ENCODE measurements at regions not wholly inside any gene's neighbourhood (a gene's known extent, or its start where the extent isn't known, plus 50 kb on each side); places are given as distances from the start of the nearest gene placed in this dataset.

GRCh38 chr10:129042776-129043595 is 424.1 kb upstream of the MGMT start:
- Mint-ChIP-seq H3K9me3 (no peaks in the 10 kb centered on the region), H3K36me3 (ENCODE audit: low read depth) (no peaks in the 10 kb centered on the region), H3K4me1 (peaks cover 5% of the 10 kb centered on the region), H3K27ac (no peak overlapping the region), H3K27me3 (peaks cover 21% of the 10 kb centered on the region), H3K4me3 (no peak overlapping the region)
- ATAC-seq (replicated peaks) = no peak

- H3K4me3 Mint-ChIP-seq = no peak overlapping the region
- H3K27ac Mint-ChIP-seq = no peak overlapping the region
- H3K4me1 Mint-ChIP-seq = peaks cover 5% of the 10 kb centered on the region
- H3K9me3 Mint-ChIP-seq = no peaks in the 10 kb centered on the region
- ATAC-seq (replicated peaks) = no peak
- H3K36me3 Mint-ChIP-seq (ENCODE audit: low read depth) = no peaks in the 10 kb centered on the region
- H3K27me3 Mint-ChIP-seq = peaks cover 17% of the 10 kb centered on the region
Observed at GRCh38 chr10:129043691-129044090, 423.4 kb upstream of the MGMT start.

GRCh38 chr10:129045599-129045998 is 421.4 kb upstream of the MGMT start:
- Mint-ChIP-seq H3K4me1 (peaks cover 5% of the 10 kb centered on the region), H3K27ac (no peak overlapping the region), H3K27me3 (peaks cover 14% of the 10 kb centered on the region), H3K4me3 (no peak overlapping the region), H3K36me3 (ENCODE audit: low read depth) (no peaks in the 10 kb centered on the region), H3K9me3 (no peaks in the 10 kb centered on the region)
- no peak for ATAC-seq (replicated peaks)

DNA sequence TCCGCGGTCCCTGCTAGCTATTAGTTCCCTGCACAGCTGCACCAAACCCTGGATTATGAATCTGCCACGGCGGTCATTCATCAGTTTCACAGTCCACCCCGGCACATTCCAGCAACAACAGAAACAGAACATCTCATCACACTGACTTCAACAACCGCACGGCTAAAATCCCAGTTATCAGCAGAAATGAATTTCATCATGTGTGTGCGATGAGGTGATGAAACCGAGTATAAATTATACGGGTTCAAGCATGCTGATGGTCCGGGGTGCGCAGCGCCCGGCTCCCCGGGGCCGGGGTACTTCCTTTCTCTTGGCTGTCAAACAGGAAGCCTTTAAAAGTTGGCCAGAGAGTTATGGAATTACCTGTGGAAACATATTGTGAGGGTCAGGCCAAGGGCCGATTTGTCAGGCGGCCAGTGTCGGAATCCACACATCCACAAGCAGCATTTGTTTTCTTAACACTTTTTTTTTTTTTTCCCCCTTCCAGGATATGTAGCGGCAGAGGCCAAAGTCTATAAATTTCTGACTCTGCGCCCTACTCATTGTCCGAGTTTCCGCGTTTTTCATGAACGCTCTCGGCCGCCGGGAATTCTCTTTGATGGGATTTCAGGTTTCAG is 420.9 kb upstream of the MGMT start:
- no peaks in the 10 kb centered on the region for H3K36me3 Mint-ChIP-seq (ENCODE audit: low read depth)
- peaks cover 5% of the 10 kb centered on the region for H3K4me1 Mint-ChIP-seq
- H3K27ac Mint-ChIP-seq = no peak overlapping the region
- H3K4me3 Mint-ChIP-seq = no peak overlapping the region
- H3K27me3 Mint-ChIP-seq = peaks cover 14% of the 10 kb centered on the region
- no peaks in the 10 kb centered on the region for H3K9me3 Mint-ChIP-seq
- no peak for ATAC-seq (replicated peaks)

- no peak for ATAC-seq (replicated peaks)
- no peaks in the 10 kb centered on the region for H3K9me3 Mint-ChIP-seq
- H3K4me3 Mint-ChIP-seq = no peak overlapping the region
- H3K27ac Mint-ChIP-seq = no peak overlapping the region
- no peaks in the 10 kb centered on the region for H3K36me3 Mint-ChIP-seq (ENCODE audit: low read depth)
- H3K4me1 Mint-ChIP-seq = peaks cover 5% of the 10 kb centered on the region
- peaks cover 14% of the 10 kb centered on the region for H3K27me3 Mint-ChIP-seq
Observed at GRCh38 chr10:129046962-129047361, 420.1 kb upstream of the MGMT start.

- peaks cover 4% of the 10 kb centered on the region for H3K4me1 Mint-ChIP-seq
Observed at GRCh38 chr10:129047600-129047999, 419.4 kb upstream of the MGMT start.

GRCh38 chr10:129048513-129048912 is 418.5 kb upstream of the MGMT start:
- ATAC-seq (replicated peaks) = no peak
- H3K36me3 Mint-ChIP-seq (ENCODE audit: low read depth) = no peaks in the 10 kb centered on the region
- H3K27ac Mint-ChIP-seq = no peak overlapping the region
- peaks cover 6% of the 10 kb centered on the region for H3K27me3 Mint-ChIP-seq
- no peaks in the 10 kb centered on the region for H3K4me1 Mint-ChIP-seq
- no peak overlapping the region for H3K4me3 Mint-ChIP-seq
- H3K9me3 Mint-ChIP-seq = no peaks in the 10 kb centered on the region

More at GRCh38 chr10:129047600-129047999, 419.4 kb upstream of the MGMT start:
- Mint-ChIP-seq H3K36me3 (ENCODE audit: low read depth) (no peaks in the 10 kb centered on the region), H3K9me3 (no peaks in the 10 kb centered on the region), H3K4me3 (no peak overlapping the region), H3K27ac (no peak overlapping the region), H3K27me3 (peaks cover 13% of the 10 kb centered on the region)
- no peak for ATAC-seq (replicated peaks)

DNA sequence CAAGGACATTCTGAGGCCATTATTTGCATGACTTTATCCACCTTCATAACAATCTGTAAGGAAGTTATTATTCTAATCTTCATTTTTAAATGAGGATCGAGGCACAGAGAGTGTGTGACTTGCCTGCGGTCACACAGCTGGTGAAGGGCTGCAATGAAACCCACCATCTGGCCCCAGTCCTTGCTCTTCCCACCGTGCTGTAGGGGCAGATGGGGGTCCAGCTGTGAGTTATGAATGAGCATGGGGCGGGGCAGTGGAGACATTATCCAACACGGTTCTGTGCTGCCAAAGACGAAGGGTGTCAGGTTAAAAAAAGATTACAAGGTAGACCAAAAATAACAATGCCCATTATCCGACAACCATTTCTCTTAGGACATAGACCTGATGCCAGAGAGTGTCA is 417.5 kb upstream of the MGMT start:
- Mint-ChIP-seq H3K27ac (no peak overlapping the region), H3K4me1 (no peaks in the 10 kb centered on the region), H3K4me3 (no peak overlapping the region), H3K27me3 (no peaks in the 10 kb centered on the region), H3K36me3 (ENCODE audit: low read depth) (no peaks in the 10 kb centered on the region), H3K9me3 (no peaks in the 10 kb centered on the region)
- ATAC-seq (replicated peaks) = no peak

GRCh38 chr10:129055225-129055624 is 411.8 kb upstream of the MGMT start:
- ATAC-seq (replicated peaks) = no peak
- H3K36me3 Mint-ChIP-seq (ENCODE audit: low read depth) = no peaks in the 10 kb centered on the region

DNA sequence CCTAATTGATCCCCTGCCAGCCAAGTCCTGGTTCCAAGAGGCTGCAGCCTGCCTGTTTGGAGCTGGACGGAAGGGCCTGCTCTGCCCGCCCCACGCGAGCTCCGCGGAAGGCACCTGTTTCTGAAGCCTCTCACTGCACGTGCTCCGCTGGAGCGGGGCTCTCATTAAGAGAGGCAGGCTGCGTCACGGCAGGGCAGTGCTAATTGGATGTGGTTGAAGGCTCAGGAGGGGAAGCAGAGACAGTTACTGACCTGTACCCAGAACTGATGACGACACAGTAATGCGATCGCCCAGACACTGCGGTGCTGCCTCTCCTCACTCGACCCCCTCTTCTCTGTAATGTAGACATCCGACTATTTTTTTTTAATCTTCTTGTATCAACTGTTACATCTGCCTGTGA is 411.1 kb upstream of the MGMT start:
- H3K36me3 Mint-ChIP-seq (ENCODE audit: low read depth) = no peaks in the 10 kb centered on the region

More at GRCh38 chr10:129055225-129055624, 411.8 kb upstream of the MGMT start:
- no peaks in the 10 kb centered on the region for H3K9me3 Mint-ChIP-seq
- no peak overlapping the region for H3K4me3 Mint-ChIP-seq
- H3K4me1 Mint-ChIP-seq = peaks cover 5% of the 10 kb centered on the region
- H3K27me3 Mint-ChIP-seq = no peaks in the 10 kb centered on the region
- H3K27ac Mint-ChIP-seq = no peak overlapping the region

DNA sequence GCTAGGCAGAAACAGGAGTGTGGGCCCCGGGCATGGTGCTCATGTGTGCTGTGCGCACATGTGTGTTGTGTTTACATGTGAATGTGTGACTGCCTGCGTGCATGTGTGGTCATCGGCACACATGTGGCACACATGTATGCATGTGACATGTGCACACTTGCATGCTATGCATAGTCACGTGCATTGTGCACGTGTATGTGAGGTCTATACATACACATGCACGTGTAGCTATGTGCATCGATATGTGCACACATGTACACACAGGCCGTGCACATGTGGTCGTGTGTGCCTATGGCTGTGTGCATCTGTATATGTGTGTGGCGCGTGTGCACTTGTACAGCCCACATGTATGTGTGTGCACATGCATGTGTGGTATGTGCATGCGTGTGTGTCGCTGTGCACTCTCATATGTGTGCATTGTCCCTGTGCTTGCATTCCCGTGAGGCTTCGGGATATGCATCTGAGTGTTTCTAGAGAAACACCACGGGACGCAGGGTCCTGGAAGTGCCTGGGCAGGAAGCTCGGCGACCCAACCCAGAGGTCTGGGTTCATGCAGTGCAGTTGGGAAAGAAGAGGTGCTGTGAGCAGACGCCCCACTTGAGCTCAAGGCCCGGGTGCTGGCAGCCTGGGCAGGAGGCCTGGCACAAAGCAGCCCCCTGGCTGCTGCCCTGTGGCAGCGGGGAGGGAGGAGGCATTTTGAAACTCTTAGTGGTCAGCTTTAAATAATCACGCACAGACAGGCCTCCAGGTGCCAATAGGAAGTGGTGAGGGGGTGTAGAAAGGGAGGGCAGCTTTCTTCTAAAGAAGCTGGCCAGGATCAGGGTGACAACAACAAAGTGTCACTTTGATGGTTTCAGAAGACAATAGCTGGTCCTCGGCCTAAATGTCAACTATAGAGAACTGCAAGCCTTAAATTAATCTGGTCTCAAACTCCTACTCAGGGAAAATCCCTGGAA is 410.0 kb upstream of the MGMT start:
- H3K4me1 Mint-ChIP-seq = peaks cover 5% of the 10 kb centered on the region
- H3K36me3 Mint-ChIP-seq (ENCODE audit: low read depth) = no peaks in the 10 kb centered on the region
- no peak overlapping the region for H3K4me3 Mint-ChIP-seq
- no peak overlapping the region for H3K27ac Mint-ChIP-seq
- no peak for ATAC-seq (replicated peaks)
- H3K27me3 Mint-ChIP-seq = no peaks in the 10 kb centered on the region
- H3K9me3 Mint-ChIP-seq = no peaks in the 10 kb centered on the region

More for the DNA sequence above, 411.1 kb upstream of the MGMT start:
- Mint-ChIP-seq H3K4me3 (no peak overlapping the region), H3K9me3 (no peaks in the 10 kb centered on the region), H3K4me1 (peaks cover 5% of the 10 kb centered on the region), H3K27me3 (no peaks in the 10 kb centered on the region), H3K27ac (no peak overlapping the region)
- no peak for ATAC-seq (replicated peaks)

DNA sequence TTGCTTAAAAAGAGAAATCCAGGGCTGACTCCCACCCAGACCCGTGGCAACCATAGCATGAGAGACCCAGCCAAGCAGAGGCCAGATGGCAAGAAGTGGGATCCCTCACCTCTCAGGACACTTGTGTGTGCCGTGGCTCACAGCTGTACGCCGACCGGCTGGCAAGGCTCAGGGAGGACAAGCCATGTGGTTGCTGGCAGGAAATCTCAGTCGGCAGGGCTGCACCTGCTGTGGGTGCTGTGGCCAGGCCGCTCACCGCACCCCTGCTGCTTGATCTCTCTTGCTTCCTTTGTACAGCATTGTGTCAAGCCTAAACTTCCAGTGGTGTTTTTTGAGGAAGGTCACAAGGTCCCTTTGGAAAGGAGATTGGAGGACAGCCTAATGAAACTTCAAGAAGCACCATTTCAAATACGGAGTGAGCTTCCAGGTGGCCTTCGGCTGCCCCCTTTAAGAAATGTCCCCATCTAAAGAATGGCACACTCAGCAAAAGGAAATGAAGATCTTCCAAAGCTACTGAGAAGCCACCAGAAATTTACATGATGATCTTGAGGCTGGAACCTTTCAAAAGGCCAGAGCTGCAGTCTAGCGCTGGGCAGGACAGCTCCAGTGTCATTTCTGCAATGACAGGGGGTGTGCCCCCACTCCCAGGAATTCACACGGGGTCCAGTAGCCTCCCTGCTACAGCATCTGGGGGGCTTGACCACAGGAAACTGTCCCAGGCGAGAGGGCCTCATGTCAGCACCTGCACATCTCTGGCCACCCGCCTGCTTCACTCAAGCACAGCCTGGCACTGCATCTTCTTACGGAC is 409.0 kb upstream of the MGMT start:
- Mint-ChIP-seq H3K4me3 (peak overlapping the region; percentile 41), H3K9me3 (no peaks in the 10 kb centered on the region)

DNA sequence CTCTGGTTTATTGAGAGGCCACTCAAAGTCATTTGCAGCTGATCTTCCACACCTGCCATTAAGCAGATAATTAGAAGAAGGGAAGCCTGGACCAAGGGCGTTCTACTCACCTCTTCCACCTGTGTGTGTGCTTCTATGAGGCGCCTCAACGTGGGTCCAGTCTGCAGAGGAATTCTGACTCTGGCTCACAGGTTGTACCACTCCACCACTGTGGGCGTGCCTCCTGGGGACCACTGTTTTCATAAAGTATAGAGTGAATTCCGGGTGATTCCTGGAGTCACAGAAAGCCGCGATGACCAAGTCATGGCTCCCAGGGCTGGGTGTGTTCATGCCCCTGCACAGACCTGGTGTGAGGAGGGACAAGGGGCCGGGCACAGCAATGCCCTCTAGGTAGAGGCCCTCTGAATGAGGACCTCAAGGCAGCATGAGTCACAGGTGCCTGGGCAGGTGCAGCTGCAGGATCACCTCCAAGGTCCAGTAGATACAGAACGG is 408.3 kb upstream of the MGMT start:
- Mint-ChIP-seq H3K4me3 (no peak overlapping the region), H3K36me3 (ENCODE audit: low read depth) (no peaks in the 10 kb centered on the region), H3K4me1 (peaks cover 5% of the 10 kb centered on the region), H3K27me3 (no peaks in the 10 kb centered on the region), H3K9me3 (no peaks in the 10 kb centered on the region), H3K27ac (no peak overlapping the region)
- no peak for ATAC-seq (replicated peaks)

More for the DNA sequence above, 409.0 kb upstream of the MGMT start:
- no peaks in the 10 kb centered on the region for H3K36me3 Mint-ChIP-seq (ENCODE audit: low read depth)
- H3K4me1 Mint-ChIP-seq = peaks cover 5% of the 10 kb centered on the region
- H3K27me3 Mint-ChIP-seq = no peaks in the 10 kb centered on the region
- no peak overlapping the region for H3K27ac Mint-ChIP-seq
- peak; percentile 82 for ATAC-seq (replicated peaks)

- Mint-ChIP-seq H3K27me3 (peaks cover 7% of the 10 kb centered on the region), H3K4me1 (peaks cover 5% of the 10 kb centered on the region), H3K9me3 (no peaks in the 10 kb centered on the region), H3K36me3 (ENCODE audit: low read depth) (no peaks in the 10 kb centered on the region), H3K27ac (no peak overlapping the region), H3K4me3 (no peak overlapping the region)
- ATAC-seq (replicated peaks) = no peak
Observed at GRCh38 chr10:129059977-129060376, 407.1 kb upstream of the MGMT start.
